Mesenchymal stem cell (in vitro differentiated cells and primary cell): ENCODE measurements at regions not wholly inside any gene's neighbourhood (a gene's known extent, or its start where the extent isn't known, plus 50 kb on each side); places are given as distances from the start of the nearest gene placed in this dataset.

ENCODE experiments used
- DNase-seq: peaks from one replicate; pipeline ENCODE4 v3.0.0-alpha.2; 2013
- H2AFZ ChIP-seq: one replicate; pipeline ENCODE4 v1.6.1; 2013; ENCODE audit warnings: low read depth, mild to moderate bottlenecking, control low read depth, inconsistent platforms, low read length, moderate library complexity
- H2AK5ac ChIP-seq: 2 replicates; pipeline ENCODE4 v1.6.1; 2013; ENCODE audit warnings: low read length, moderate library complexity, mild to moderate bottlenecking, inconsistent platforms; ENCODE audit not compliant: severe bottlenecking
- H2BK120ac ChIP-seq: one replicate; pipeline ENCODE4 v1.6.1; 2013; ENCODE audit warnings: low read depth, mild to moderate bottlenecking, inconsistent platforms, low read length, moderate library complexity
- H2BK12ac ChIP-seq, 2 experiments: one replicate each; pipeline ENCODE4 v1.6.1; 2013; ENCODE audit warnings: inconsistent platforms in 2 of 2, low read length in 2 of 2, mild to moderate bottlenecking in 2 of 2, moderate library complexity in 2 of 2, control low read depth in 1 of 2
- H2BK15ac ChIP-seq: one replicate; pipeline ENCODE4 v1.6.1; 2013; ENCODE audit warnings: mild to moderate bottlenecking, low read depth, inconsistent platforms; ENCODE audit not compliant: poor library complexity, severe bottlenecking
- H2BK5ac ChIP-seq: 2 replicates; pipeline ENCODE4 v1.6.1; 2013; ENCODE audit warnings: low read depth, mild to moderate bottlenecking, low read length, control low read depth, inconsistent platforms; ENCODE audit not compliant: poor library complexity, severe bottlenecking
- H3K14ac ChIP-seq, 2 experiments: one replicate each; pipeline ENCODE4 v1.6.1; 2013; ENCODE audit warnings: inconsistent platforms in 2 of 2, low read length in 2 of 2, control low read depth in 1 of 2, mild to moderate bottlenecking in 1 of 2, moderate library complexity in 1 of 2
- H3K18ac ChIP-seq, 2 experiments: one replicate each; pipeline ENCODE4 v1.6.1; 2013; ENCODE audit warnings: inconsistent platforms in 2 of 2, low read length in 2 of 2, control low read depth in 1 of 2, low read depth in 1 of 2, mild to moderate bottlenecking in 1 of 2
- H3K23ac ChIP-seq, 2 experiments: one replicate each; pipeline ENCODE4 v1.6.1; 2013; ENCODE audit warnings: inconsistent platforms in 2 of 2, low read length in 2 of 2, mild to moderate bottlenecking in 2 of 2, moderate library complexity in 2 of 2, control low read depth in 1 of 2
- H3K27ac ChIP-seq: 2 replicates; pipeline ENCODE4 v1.5.1; 2013; ENCODE audit warnings: mild to moderate bottlenecking, moderate library complexity, low read length, control low read depth, inconsistent platforms; ENCODE audit not compliant: poor library complexity, severe bottlenecking
- H3K27me3 ChIP-seq, 2 experiments: 2 replicates each; pipeline versions ENCODE4 v1.6.1 to v1.7.0; 2013; ENCODE audit warnings: low read length in 2 of 2, mild to moderate bottlenecking in 2 of 2, moderate library complexity in 2 of 2, control low read depth in 1 of 2, inconsistent platforms in 1 of 2; ENCODE audit not compliant: control insufficient read depth in 1 of 2, insufficient read depth in 1 of 2
- H3K36me3 ChIP-seq, 2 experiments: 2 replicates each; pipeline versions ENCODE4 v1.6.1 to v1.7.0; 2013; ENCODE audit warnings: low read length in 2 of 2, control low read depth in 1 of 2, inconsistent platforms in 1 of 2, low read depth in 1 of 2, mild to moderate bottlenecking in 1 of 2; ENCODE audit not compliant: insufficient read depth in 2 of 2, control insufficient read depth in 1 of 2
- H3K4ac ChIP-seq, 2 experiments: one replicate each; pipeline ENCODE4 v1.6.1; 2013; ENCODE audit warnings: inconsistent platforms in 2 of 2, low read length in 2 of 2, mild to moderate bottlenecking in 2 of 2, moderate library complexity in 2 of 2, control low read depth in 1 of 2, low read depth in 1 of 2
- H3K4me1 ChIP-seq: 2 replicates; pipeline ENCODE4 v1.6.1; 2013; ENCODE audit warnings: low read depth, low read length, control low read depth; ENCODE audit not compliant: control insufficient read depth, insufficient read depth
- H3K4me2 ChIP-seq: 2 replicates; pipeline ENCODE4 v1.6.1; 2013; ENCODE audit warnings: low read length, mild to moderate bottlenecking, inconsistent platforms; ENCODE audit not compliant: poor library complexity, severe bottlenecking
- H3K4me3 ChIP-seq, 2 experiments: 2 replicates each; pipeline versions ENCODE4 v1.5.1 to v1.7.0; 2013; ENCODE audit warnings: low read length in 2 of 2, mild to moderate bottlenecking in 2 of 2, control low read depth in 1 of 2, low read depth in 1 of 2; ENCODE audit not compliant: insufficient read depth in 1 of 2
- H3K79me1 ChIP-seq: replicated peaks from 2 replicates; pipeline ENCODE4 v1.6.1; 2013; ENCODE audit warnings: mild to moderate bottlenecking, control low read depth, low read length, inconsistent platforms; ENCODE audit not compliant: poor library complexity, severe bottlenecking
- H3K9ac ChIP-seq: 2 replicates; pipeline ENCODE4 v1.7.0; 2013; ENCODE audit warnings: mild to moderate bottlenecking, low read length, moderate library complexity
- H3K9me3 ChIP-seq: 2 replicates; pipeline ENCODE4 v1.7.0; 2013; ENCODE audit warnings: mild to moderate bottlenecking, low read length; ENCODE audit not compliant: control insufficient read depth
- H4K8ac ChIP-seq: one replicate; pipeline ENCODE4 v1.6.1; 2013; ENCODE audit warnings: inconsistent platforms, mild to moderate bottlenecking, low read length, moderate library complexity
- H4K91ac ChIP-seq: one replicate; pipeline ENCODE4 v1.6.1; 2013; ENCODE audit warnings: mild to moderate bottlenecking, low read length, inconsistent platforms
- WGBS: methylation state at CpG from one replicate; pipeline ENCODE4 v1.1.7; 2013; ENCODE audit warnings: mixed read lengths; 5-methylcytosine and 5-hydroxymethylcytosine counted together

DNA sequence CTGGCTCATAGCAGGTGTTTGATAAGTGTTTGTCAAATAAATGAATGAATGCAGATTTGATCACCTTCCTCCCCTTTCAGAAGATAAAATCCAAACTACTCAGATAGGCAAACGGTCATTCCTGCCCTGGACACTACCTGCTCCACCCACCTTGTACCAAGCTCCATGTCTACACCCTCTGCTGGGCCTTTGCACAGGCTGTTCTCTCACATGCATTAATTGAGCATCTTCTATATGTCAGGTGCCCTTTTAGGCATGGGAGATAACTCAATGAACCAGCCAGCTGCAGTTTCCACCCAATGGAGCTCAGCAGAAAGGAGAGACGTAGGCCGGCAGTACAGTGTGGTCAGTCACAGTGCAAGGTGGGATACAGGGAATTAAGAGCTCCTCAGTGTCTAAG, 102.3 kb upstream of the CPEB4 start:
- H3K9ac ChIP-seq: no peak overlapping the region
- no peak overlapping the region for H3K4ac ChIP-seq
- no peak overlapping the region for H3K27ac ChIP-seq
- no peaks in the 10 kb centered on the region for H3K27me3 ChIP-seq
- H2AFZ ChIP-seq: no peak overlapping the region
- peaks cover 16% of the 10 kb centered on the region for H3K4me1 ChIP-seq
- no peak overlapping the region for H2AK5ac ChIP-seq
- H4K91ac ChIP-seq: no peak overlapping the region
- H3K18ac ChIP-seq: no peak overlapping the region
- H2BK12ac ChIP-seq: no peak overlapping the region
- no peaks in the 10 kb centered on the region for H3K9me3 ChIP-seq
- H3K14ac ChIP-seq: no peak overlapping the region
- 91% methylated on average over 3 of the region's 3 CpGs for WGBS
- H3K36me3 ChIP-seq: no peaks in the 10 kb centered on the region
- H3K23ac ChIP-seq: no peak overlapping the region
- no peak overlapping the region for H3K4me2 ChIP-seq
- H4K8ac ChIP-seq: no peak overlapping the region
- no peak overlapping the region for H2BK5ac ChIP-seq
- no peak for DNase-seq
- H3K79me1 ChIP-seq: no peaks in the 10 kb centered on the region
- no peak overlapping the region for H2BK120ac ChIP-seq
- no peak overlapping the region for H2BK15ac ChIP-seq
- no peak overlapping the region for H3K4me3 ChIP-seq

- Histone ChIP-seq H3K23ac (no peak overlapping the region), H3K18ac (no peak overlapping the region), H3K27ac (no peak overlapping the region), H3K4ac (no peak overlapping the region), H2AFZ (no peak overlapping the region), H3K14ac (no peak overlapping the region), H3K36me3 (no peaks in the 10 kb centered on the region), H2AK5ac (peak overlapping the region; percentile 24), H3K9me3 (no peaks in the 10 kb centered on the region), H4K91ac (peak overlapping the region; percentile 20), H3K9ac (no peak overlapping the region), H2BK5ac (no peak overlapping the region), H3K79me1 (no peaks in the 10 kb centered on the region), H4K8ac (peak overlapping the region; percentile 12), H3K4me3 (no peak overlapping the region), H2BK12ac (no peak overlapping the region), H3K27me3 (no peaks in the 10 kb centered on the region), H2BK120ac (no peak overlapping the region), H2BK15ac (no peak overlapping the region), H3K4me1 (peaks cover 13% of the 10 kb centered on the region), H3K4me2 (no peak overlapping the region)
- 87% methylated on average over 10 of the region's 10 CpGs for WGBS
- no peak for DNase-seq
Observed at GRCh38 chr5:173786286-173787187, 101.6 kb upstream of the CPEB4 start.

GRCh38 chr5:173789031-173789920, 98.9 kb upstream of the CPEB4 start:
- Histone ChIP-seq H3K36me3 (no peaks in the 10 kb centered on the region), H3K4ac (no peak overlapping the region), H3K27ac (no peak overlapping the region), H4K8ac (no peak overlapping the region), H2BK15ac (peak overlapping the region; percentile 45), H2BK12ac (peak overlapping the region in 1 of 2 experiments; percentile 32), H4K91ac (peak overlapping the region; percentile 11), H2BK5ac (no peak overlapping the region), H3K18ac (peak overlapping the region in 1 of 2 experiments; percentile 55), H2BK120ac (no peak overlapping the region), H3K27me3 (no peaks in the 10 kb centered on the region), H3K4me3 (no peak overlapping the region), H3K4me2 (no peak overlapping the region), H2AK5ac (no peak overlapping the region), H3K9me3 (no peaks in the 10 kb centered on the region), H3K23ac (no peak overlapping the region), H2AFZ (no peak overlapping the region), H3K79me1 (no peaks in the 10 kb centered on the region), H3K9ac (no peak overlapping the region), H3K4me1 (peaks cover 10% of the 10 kb centered on the region), H3K14ac (no peak overlapping the region)
- 58% methylated on average over 11 of the region's 11 CpGs for WGBS
- peak; percentile 76 for DNase-seq

- Histone ChIP-seq H3K4me2 (no peak overlapping the region), H2BK15ac (no peak overlapping the region), H3K79me1 (no peaks in the 10 kb centered on the region), H3K4ac (no peak overlapping the region), H2BK5ac (no peak overlapping the region), H3K18ac (no peak overlapping the region), H3K27ac (no peak overlapping the region), H3K27me3 (peaks cover 0 to 3% of the 10 kb centered on the region in 2 experiments), H2AFZ (no peak overlapping the region), H3K36me3 (no peaks in the 10 kb centered on the region), H3K4me3 (no peak overlapping the region), H3K9ac (no peak overlapping the region), H3K14ac (no peak overlapping the region), H2BK120ac (no peak overlapping the region), H3K9me3 (no peaks in the 10 kb centered on the region), H4K91ac (no peak overlapping the region), H3K23ac (no peak overlapping the region), H2BK12ac (no peak overlapping the region), H4K8ac (no peak overlapping the region), H2AK5ac (no peak overlapping the region), H3K4me1 (peaks cover 10% of the 10 kb centered on the region)
- DNase-seq: no peak
- WGBS: 95% methylated on average over 10 of the region's 11 CpGs
Observed at GRCh38 chr5:173790177-173790719, 97.9 kb upstream of the CPEB4 start.
